ENCODE measurements at regions not wholly inside any gene's neighbourhood (a gene's known extent, or its start where the extent isn't known, plus 50 kb on each side); places are given as distances from the start of the nearest gene placed in this dataset.

DNA sequence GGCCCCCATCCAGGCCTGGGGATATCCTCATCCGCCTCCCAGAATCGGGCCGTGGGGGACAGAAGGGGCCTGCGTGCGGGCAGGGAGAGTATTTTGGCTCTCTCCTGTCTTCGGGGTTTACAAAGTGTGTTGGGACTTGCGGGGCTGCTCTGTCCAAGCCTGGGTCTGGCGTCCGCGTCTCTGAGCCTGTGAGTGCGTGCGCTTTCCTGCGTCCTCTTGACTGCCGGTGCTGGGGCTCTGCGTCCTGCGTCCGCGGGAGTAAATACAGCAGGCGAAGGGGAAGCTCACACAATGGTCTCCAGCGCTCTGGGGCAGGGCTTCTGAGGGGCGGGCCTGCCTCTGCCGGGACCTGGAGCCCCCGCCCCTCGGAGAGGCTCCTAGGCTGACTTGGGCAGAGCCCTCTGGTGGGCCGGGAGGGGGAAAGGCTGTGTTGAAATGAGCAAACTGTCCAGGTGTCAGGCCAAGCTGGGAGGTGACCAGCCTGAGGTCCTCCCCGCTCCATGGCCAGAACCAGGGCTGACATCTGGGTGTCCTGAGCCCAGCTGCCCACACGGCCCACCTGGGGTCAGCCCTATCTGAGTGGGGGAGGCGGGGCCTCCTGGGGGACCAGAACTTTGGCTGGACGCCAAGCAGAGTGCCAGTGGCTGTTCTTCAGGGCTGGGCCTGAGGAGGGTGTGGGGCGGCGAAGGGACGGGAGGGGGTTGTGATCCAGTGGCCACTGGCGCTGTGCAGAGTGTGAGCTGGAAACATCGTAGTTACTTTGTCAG lies 233.6 kb downstream of the SEC14L1 start (continued):
- TF ChIP-seq, protein P1, sequence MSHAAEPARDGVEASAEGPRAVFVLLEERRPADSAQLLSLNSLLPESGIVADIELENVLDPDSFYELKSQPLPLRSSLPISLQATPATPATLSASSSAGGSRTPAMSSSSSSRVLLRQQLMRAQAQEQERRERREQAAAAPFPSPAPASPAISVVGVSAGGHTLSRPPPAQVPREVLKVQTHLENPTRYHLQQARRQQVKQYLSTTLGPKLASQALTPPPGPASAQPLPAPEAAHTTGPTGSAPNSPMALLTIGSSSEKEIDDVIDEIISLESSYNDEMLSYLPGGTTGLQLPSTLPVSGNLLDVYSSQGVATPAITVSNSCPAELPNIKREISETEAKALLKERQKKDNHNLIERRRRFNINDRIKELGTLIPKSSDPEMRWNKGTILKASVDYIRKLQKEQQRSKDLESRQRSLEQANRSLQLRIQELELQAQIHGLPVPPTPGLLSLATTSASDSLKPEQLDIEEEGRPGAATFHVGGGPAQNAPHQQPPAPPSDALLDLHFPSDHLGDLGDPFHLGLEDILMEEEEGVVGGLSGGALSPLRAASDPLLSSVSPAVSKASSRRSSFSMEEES (CRISPR knock-in tag; IDR thresholded peaks at IDR 0.05) = peak; percentile 94
- TF ChIP-seq SP5 (CRISPR knock-in tag; IDR thresholded peaks at IDR 0.05; ENCODE audit: borderline replicate concordance, low read depth) (peak; percentile 70), SMAD9 (CRISPR knock-in tag; IDR thresholded peaks at IDR 0.05) (no peak), MXD4 (CRISPR knock-in tag; IDR thresholded peaks at IDR 0.05) (peak; percentile 84), ZNF546 (CRISPR knock-in tag; conservative IDR thresholded peaks at IDR 0.05) (no peak), HOXA3 (CRISPR knock-in tag; IDR thresholded peaks at IDR 0.05) (peak; percentile 84), ZNF3 (CRISPR knock-in tag; IDR thresholded peaks at IDR 0.05) (no peak), PITX1 (CRISPR knock-in tag; IDR thresholded peaks at IDR 0.05) (peak; percentile 48; the same call in 1 of the 2 replicates), DMAP1 (CRISPR knock-in tag; IDR thresholded peaks at IDR 0.05) (peak; percentile 78; the same call in 1 of the 2 replicates), FOXJ3 (CRISPR knock-in tag; IDR thresholded peaks at IDR 0.05; ENCODE audit: borderline replicate concordance) (peak; percentile 67), TBP (CRISPR knock-in tag; IDR thresholded peaks at IDR 0.05) (no peak), ZZZ3 (CRISPR knock-in tag; IDR thresholded peaks at IDR 0.05; ENCODE audit: borderline replicate concordance) (0 out of 2 replicates have a peak, but pooled peaks have one; percentile 18), SOX5 (CRISPR knock-in tag; IDR thresholded peaks at IDR 0.05; ENCODE audit: borderline replicate concordance) (peak; percentile 64; the same call in 1 of the 2 replicates), ZNF577 (CRISPR knock-in tag; IDR thresholded peaks at IDR 0.05; ENCODE audit: borderline replicate concordance, low read depth) (no peak), ELF1 (CRISPR knock-in tag; IDR thresholded peaks at IDR 0.05) (0 out of 2 replicates have a peak, but pooled peaks have one; percentile 22), ZNF17 (CRISPR knock-in tag; IDR thresholded peaks at IDR 0.05) (no peak), ZNF558 (CRISPR knock-in tag; IDR thresholded peaks at IDR 0.05; ENCODE audit: borderline replicate concordance) (peak; percentile 48; the same call in 1 of the 2 replicates), ZNF451 (CRISPR knock-in tag; IDR thresholded peaks at IDR 0.05) (peak; percentile 85), MEIS1 (CRISPR knock-in tag; IDR thresholded peaks at IDR 0.05; ENCODE audit: borderline replicate concordance) (peak; percentile 71; the same call in 1 of the 2 replicates), ZNF788 (CRISPR knock-in tag; IDR thresholded peaks at IDR 0.05; ENCODE audit: borderline replicate concordance) (no peak; the same call in 1 of the 2 replicates), MED8 (CRISPR knock-in tag; IDR thresholded peaks at IDR 0.05; ENCODE audit: insufficient replicate concordance) (no peak)
- TF ChIP-seq, protein P2, sequence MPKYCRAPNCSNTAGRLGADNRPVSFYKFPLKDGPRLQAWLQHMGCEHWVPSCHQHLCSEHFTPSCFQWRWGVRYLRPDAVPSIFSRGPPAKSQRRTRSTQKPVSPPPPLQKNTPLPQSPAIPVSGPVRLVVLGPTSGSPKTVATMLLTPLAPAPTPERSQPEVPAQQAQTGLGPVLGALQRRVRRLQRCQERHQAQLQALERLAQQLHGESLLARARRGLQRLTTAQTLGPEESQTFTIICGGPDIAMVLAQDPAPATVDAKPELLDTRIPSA (CRISPR knock-in tag; IDR thresholded peaks at IDR 0.05; ENCODE audit: borderline replicate concordance) = peak; percentile 81; the same call in 1 of the 2 replicates
- TF ChIP-seq, protein P3, sequence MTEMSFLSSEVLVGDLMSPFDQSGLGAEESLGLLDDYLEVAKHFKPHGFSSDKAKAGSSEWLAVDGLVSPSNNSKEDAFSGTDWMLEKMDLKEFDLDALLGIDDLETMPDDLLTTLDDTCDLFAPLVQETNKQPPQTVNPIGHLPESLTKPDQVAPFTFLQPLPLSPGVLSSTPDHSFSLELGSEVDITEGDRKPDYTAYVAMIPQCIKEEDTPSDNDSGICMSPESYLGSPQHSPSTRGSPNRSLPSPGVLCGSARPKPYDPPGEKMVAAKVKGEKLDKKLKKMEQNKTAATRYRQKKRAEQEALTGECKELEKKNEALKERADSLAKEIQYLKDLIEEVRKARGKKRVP (CRISPR knock-in tag; IDR thresholded peaks at IDR 0.05) = 0 out of 4 replicates have a peak, but pooled peaks of 1 of the 2 experiments have one; percentile 20
- TF ChIP-seq, protein P4, sequence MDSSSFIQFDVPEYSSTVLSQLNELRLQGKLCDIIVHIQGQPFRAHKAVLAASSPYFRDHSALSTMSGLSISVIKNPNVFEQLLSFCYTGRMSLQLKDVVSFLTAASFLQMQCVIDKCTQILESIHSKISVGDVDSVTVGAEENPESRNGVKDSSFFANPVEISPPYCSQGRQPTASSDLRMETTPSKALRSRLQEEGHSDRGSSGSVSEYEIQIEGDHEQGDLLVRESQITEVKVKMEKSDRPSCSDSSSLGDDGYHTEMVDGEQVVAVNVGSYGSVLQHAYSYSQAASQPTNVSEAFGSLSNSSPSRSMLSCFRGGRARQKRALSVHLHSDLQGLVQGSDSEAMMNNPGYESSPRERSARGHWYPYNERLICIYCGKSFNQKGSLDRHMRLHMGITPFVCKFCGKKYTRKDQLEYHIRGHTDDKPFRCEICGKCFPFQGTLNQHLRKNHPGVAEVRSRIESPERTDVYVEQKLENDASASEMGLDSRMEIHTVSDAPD (CRISPR knock-in tag; IDR thresholded peaks at IDR 0.05) = no peak

Measured in HepG2 (cell line).